ENCODE measurements at regions not wholly inside any gene's neighbourhood (a gene's known extent, or its start where the extent isn't known, plus 50 kb on each side); places are given as distances from the start of the nearest gene placed in this dataset.
"Not testable (repeated sequence)": the region's sequence is repeated elsewhere in the genome, so short reads cannot be mapped to it uniquely, and the experiment has no call there.

GRCh38 chr6:110558575-110558974 lies 82.2 kb upstream of the SLC22A16 start:
- no peak for DNase-seq (ENCODE audit: low read depth)

GRCh38 chr6:110557199-110557598 lies 80.8 kb upstream of the SLC22A16 start:
- DNase-seq (ENCODE audit: low read depth): no peak

- DNase-seq (ENCODE audit: low read depth): no peak
Observed at GRCh38 chr6:110556317-110557110, 80.1 kb upstream of the SLC22A16 start.

GRCh38 chr6:110554966-110555460 lies 78.6 kb upstream of the SLC22A16 start:
- DNase-seq (ENCODE audit: low read depth): no peak

- no peak for DNase-seq (ENCODE audit: low read depth)
Observed at GRCh38 chr6:110554441-110554840, 78.0 kb upstream of the SLC22A16 start.

- DNase-seq (ENCODE audit: low read depth): no peak
Observed at GRCh38 chr6:110552901-110553641, 76.7 kb upstream of the SLC22A16 start.

- DNase-seq (ENCODE audit: low read depth): no peak
Observed at GRCh38 chr6:110552076-110552475, 75.7 kb upstream of the SLC22A16 start.

GRCh38 chr6:110551088-110551487 lies 74.7 kb upstream of the SLC22A16 start:
- DNase-seq (ENCODE audit: low read depth): no peak

GRCh38 chr6:110550353-110550752 lies 73.9 kb upstream of the SLC22A16 start:
- no peak for DNase-seq (ENCODE audit: low read depth)

GRCh38 chr6:110549277-110549676 lies 72.9 kb upstream of the SLC22A16 start:
- DNase-seq (ENCODE audit: low read depth): no peak

GRCh38 chr6:110548110-110548847 lies 71.9 kb upstream of the SLC22A16 start:
- DNase-seq (ENCODE audit: low read depth): no peak

- no peak for DNase-seq (ENCODE audit: low read depth)
Observed at GRCh38 chr6:110547266-110547964, 71.0 kb upstream of the SLC22A16 start.

GRCh38 chr6:110545081-110545872 lies 68.9 kb upstream of the SLC22A16 start:
- no peak for DNase-seq (ENCODE audit: low read depth)

GRCh38 chr6:110544472-110544871 lies 68.1 kb upstream of the SLC22A16 start:
- no peak for DNase-seq (ENCODE audit: low read depth)

GRCh38 chr6:110543106-110543505 lies 66.7 kb upstream of the SLC22A16 start:
- no peak for DNase-seq (ENCODE audit: low read depth)

GRCh38 chr6:110542311-110543024 lies 66.1 kb upstream of the SLC22A16 start:
- DNase-seq (ENCODE audit: low read depth): no peak

- DNase-seq (ENCODE audit: low read depth): no peak
Observed at GRCh38 chr6:110541701-110542309, 65.4 kb upstream of the SLC22A16 start.

- DNase-seq (ENCODE audit: low read depth): not testable (repeated sequence)
Observed at GRCh38 chr6:110539277-110540019, 63.0 kb upstream of the SLC22A16 start.

Data from activated T-helper 9 cell treated with anti-CD3 and anti-CD28 coated beads, Interleukin-2, amount 50 U/mL, for 16 hours (primary cell).